Activated naive CD4-positive, alpha-beta T cell (primary cell): ENCODE measurements at regions not wholly inside any gene's neighbourhood (a gene's known extent, or its start where the extent isn't known, plus 50 kb on each side); places are given as distances from the start of the nearest gene placed in this dataset.

Experiments used
- DNase-seq, 4 experiments: peaks; one replicate each; lab custom pipeline; 2025; lab: John Stamatoyannopoulos, UW

DNA sequence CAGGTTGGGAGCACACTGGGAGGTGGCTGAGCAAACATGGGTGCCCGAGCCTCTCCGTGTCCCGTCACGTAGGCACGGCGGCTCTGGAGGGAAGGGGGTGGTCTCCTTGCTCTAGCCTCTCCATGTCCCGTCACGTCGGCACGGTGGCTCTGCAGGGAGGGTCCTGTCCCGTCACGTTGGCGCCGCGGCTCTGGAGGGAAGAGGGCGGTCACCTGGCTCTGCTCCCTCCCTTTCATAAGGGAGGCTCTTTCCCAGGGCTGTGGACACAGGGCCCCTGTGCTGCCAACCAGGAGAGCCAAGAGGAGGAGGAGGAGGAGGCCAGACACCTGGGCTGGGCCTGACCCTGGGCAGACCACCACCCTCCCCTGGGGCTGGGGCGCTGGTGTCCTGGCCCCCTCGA lies 1173.7 kb downstream of the BRD1 start:
- DNase-seq: no peak

DNA sequence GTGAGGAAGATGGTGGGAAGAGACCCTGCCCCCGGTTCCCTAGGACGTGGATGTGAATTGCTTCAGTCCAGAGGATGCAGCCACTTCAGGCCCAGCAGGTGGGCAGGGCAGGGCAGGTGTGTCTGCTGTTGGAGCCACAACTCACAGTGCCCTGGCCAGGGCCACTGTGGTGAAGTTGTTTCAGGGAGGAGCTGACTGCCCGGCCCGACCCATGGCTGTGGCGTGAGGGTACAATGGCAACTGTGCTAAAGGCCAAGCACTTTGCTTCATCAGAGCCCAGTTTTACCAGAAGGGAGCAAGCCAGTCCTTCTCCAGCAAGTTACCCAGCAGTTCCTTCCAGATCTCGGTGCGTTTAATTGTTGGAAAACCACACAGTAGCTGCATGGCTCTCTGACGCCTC lies 1174.4 kb downstream of the BRD1 start:
- no peak for DNase-seq

DNA sequence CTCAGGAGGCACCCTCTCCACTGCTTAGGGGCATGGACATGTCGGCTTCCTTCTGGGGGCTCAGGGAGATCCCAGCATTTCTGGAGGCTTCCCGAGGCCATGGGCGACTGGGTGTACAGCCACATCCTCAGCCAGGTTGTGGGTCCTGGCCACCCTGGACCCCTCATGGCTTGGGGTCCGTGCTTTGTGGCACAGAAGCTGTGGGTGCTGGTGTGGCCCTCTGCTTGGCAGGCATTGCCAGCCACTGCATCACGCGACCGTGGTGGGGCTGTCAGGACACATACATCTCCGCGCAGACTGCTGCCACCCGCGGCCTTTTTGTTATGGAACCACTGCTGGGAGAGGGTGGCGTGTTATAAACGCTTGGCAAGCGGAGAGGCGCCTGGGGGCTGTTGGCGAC lies 1174.9 kb downstream of the BRD1 start:
- no peak for DNase-seq

DNA sequence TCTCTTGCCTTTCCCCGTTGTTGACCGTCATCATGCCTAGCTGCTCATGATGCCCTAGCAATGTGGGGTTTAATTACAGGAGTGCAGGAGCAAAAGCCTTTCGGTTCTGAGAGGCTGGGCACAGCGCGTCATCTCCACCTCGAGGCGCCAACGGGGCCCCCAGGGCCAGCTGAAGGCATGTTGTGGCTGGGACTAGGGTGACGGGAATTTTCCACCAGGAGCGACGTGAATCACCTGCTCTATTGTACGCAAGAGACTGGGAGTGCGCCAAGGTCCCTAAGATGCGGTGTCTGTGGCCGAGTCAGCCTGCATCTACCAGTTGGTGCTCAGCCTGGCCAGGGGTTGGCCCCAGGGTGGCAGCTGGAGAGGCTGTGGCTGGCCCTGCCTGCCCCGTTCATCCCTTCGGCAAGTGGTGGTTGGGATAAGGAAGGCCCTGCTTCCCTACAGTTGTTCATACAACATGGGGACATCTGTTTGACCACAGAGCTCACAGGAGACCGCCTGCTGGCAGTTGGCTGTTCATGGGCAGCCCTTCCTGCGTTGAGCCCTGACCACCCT lies 1175.6 kb downstream of the BRD1 start:
- no peak for DNase-seq

DNA sequence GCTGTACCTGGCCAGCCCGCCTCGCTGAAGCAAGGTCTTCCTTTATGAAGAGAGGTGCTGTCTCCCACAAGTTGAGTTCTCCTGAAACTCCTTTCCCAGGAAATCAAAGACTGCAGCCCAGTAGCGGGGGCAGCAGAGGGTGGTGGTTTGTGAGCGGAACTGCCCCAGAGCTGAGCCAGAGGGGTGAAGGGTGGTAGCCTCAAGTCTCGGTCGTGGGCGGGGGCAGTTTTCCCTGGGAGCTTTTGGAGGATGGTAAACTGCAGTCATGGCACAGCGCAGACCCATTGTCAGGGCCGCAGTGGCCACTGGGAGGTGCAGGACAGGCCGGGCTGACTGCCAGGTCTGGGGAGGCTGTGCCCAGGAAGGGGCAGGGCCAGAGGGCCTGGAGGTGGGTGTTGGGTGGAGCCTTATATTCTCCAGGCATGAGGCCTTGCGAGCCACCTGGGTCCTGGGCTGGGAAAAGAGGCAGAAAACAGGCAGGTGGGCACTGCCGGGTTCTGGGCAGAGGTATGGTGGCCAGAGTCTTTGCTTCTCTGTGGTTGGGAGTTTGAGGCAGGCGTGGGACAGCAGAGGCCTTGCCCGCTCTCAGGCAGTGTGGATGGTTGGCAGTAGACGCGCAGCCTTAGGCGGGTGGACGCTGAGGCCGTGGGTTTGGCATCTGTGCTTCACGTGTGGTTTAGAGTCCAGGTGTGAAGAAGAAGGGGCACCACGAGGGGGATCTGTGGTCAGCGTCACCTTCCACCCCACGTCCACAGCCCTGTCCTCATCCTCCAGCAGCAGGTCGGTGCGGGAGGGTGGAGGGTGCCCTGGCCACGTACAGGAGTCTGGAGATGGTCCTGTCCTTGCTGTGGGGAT lies 1176.4 kb downstream of the BRD1 start:
- no peak for DNase-seq

DNA sequence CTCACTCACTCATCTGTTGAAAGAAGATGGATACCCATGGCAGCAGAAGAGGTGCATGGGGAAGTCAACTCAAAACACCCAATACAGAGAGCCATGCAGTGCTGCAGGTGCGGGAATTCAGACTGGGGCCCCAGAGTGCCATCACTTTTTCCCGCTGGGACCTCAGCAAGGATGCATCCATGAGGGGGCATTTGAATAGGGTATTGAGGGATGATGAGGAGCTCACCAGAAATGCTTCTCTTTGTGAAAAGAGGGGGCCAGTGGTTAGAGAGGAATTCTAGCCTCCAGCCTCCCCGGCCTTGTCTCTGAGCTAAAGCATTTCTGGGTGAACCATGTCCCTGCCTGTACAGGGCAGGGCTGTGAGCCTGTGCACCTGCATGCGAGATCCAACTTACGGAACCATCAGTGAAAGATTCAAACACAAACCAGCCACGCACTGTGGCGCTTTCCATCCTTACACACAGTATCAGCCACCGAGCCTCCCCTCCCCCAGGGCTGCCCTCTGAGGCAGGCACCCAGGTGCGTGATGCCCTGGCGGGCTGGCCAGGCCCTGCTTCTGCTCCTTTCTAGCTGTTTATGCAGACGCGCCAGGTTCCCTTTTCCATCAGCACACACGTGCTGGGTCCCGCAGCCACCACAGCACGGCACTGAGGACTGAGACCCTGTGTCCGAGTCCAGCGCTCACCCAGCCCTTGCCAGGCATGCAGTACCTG lies 1177.2 kb downstream of the BRD1 start:
- no peak for DNase-seq

DNA sequence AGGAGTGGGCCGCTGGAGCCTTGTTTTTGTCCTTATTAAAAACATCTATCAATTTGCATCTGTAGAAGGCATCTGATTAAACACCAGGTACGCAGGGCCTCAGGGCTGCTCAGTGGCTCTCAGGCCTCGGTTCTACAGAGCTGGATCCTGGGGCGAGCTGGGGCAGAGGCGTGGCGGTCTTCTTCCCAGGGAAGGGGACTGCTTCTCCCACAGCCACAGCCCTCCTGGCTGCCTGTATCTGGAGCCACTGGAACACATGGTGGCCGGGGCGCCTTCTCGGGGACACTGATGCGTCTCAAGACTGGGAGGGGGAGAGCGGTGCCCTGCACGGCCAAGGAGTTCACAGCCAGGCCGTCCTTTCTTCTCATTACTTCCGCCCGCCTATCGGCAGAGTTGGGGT lies 1178.2 kb downstream of the BRD1 start:
- DNase-seq: no peak

DNA sequence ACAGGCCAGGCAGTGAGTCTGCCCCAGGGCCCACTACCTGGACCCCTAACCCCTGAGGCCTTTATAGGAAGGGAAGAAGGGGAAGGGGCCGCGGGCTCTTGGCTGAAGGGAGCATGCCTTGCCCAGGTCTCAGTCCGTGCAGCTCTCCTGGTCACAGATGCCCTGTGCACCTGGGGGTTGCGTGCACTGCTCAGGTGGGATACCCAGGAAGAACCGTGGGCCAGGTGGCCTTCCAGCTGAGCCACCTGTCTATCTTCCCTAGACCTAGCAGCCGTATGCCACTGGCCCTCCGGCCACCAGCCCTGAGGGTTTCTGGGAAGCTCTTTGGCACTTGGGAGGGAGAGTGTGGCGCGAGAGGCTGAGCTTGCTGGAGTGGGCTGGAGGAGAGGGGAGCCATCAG lies 1178.6 kb downstream of the BRD1 start:
- DNase-seq: no peak

DNA sequence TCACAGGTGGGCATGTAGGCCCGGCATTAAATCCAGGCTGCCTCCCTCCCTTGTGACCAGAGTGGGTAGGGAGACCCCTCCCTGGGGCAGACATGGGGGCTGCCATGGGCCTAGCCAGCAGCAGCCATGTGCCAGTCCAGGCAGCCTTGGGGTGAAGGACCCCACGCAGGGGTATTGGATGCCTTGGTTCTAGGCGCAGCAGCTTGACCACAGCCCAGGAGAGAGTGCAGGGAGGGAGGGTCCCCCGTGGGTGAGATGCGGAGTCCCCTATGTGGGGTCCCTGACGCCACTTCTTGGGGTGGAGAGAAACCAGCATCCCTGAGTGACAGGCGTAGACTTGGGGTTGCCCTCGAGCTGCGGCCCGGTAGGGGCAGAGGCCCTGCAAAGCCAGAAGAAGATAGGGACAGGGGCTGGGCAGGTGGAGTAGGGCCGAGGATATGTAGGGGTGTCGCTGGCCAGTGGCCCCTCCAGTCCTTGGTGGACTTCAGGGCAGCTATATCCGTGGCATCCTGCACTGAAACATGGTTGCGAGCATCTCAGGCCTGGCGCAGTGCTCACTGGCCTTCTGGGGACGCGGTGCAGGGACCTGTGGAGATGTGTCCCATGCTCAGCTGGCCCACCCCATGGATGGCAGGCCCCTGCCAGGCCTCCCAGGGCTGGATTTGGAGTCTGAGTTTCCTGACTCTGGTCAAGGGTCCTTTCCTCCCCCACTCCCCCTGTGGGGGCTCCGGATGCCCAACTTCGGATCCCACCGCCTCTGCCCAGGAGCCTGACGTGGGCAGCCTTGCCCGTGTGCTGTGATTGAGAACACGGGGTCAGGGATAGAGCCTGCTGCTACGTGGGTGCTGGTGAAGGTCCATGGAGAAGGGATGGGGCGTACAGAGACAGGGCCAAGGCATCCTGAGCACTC lies 1179.8 kb downstream of the BRD1 start:
- DNase-seq: no peak

DNA sequence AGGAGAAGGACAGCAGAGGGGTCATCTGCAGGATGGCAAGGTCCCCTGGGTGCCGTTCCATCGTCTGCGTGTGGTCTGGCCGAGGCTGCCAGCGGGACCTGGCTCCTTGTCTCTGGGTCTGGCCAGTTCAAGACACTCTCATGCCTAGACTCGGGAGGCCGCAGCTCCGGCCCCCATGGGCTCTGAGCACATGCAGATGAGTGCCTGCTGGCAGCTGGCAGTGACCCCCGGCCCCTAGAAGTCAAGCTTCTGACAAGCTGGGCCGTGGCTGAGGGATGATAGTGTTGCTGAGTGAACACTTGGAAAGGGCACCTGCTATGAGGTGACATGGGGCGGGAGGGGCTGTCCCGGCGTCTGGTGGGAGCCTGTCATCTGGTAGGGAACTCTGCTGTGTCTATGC lies 1180.6 kb downstream of the BRD1 start:
- no peak for DNase-seq

DNA sequence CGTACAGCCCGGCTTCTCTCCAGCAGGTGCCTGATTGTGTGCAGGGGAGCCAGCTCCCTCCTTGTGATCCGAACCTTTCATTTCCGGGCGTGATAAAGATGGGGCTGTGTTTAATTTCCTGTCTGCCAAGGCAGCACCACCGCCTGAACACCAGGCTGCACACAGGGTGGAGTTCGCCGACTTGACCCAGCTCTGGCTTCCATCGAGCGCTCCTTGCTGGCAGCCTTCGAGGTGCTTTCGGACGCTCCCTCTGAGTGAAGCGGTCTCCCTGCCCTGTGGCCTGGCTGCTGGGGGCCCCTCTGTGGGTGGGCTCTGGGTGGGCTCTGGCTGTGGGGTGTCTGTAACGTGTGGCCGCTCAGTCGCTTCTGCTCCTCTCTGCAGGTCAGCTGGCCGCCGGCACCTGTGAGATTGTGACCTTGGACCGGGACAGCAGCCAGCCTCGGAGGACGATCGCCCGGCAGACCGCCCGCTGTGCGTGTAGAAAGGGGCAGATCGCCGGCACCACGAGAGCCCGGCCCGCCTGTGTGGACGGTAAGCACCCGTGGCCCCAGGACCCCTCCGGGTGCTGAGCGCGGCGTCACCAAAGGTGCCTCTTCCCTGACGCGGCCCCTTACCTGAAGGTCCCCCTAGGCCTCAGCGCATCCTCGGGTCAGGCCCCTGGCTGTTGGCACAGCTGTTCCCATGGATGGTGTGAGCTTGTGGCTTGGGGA lies 1181.3 kb downstream of the BRD1 start:
- no peak for DNase-seq

DNA sequence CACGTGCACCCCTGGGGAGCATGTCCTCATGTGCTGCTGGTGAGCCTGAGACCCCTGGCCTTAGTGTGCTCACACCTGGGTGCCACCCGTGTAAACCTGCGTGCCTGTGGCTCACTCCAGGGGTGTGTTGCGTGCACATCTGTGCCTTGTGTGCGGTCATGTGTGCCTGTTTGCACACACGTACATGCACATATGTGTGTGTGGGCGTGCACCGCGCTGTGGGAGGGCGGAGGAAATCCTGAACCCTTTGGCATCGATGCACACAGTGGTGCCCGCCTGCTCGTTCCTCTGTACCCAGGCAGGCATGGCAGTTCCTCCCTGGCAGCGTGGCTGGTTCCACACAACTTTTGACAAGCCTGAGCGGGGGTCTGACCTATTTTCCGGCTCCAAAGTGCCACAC lies 1181.9 kb downstream of the BRD1 start:
- no peak for DNase-seq

DNA sequence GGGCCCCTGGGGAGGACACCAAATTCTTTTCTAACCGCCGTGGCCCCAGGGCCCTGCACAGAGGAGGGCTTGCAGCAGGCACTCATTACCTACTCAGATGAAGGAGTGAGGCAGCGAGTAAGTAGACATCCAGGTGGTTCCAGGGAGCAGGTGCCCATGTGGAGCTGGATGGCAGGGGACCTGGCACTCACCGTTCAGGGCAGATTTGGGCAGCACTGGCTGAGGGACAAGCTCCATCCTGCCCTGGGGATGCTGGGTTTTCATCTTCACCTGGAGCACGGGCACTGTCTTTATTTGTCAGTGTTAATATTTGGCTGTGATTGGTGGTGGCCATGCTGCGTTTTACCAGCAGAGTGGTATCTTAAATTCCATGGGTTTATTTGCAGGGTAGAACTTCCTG lies 1182.7 kb downstream of the BRD1 start:
- no peak for DNase-seq

DNA sequence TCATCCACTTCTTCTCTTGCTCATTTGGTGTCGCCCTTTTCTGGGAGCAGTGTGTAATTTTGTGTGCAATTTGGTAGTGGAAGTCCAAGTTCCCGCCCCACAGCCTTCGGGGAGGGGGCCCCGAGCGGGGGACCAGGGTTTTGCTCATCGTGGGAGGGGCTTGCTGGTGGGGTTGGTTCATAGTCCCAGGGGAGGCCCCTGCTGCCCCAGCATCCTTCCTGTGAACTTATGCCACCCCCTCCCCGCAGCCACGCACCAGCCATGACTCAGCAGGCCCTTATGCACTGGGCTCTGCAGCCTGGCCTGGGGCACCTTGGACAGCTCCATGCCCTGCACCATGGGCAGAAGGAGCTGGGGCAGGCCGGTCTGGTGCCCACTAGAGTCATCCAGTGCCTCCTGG lies 1183.6 kb downstream of the BRD1 start:
- DNase-seq: no peak

DNA sequence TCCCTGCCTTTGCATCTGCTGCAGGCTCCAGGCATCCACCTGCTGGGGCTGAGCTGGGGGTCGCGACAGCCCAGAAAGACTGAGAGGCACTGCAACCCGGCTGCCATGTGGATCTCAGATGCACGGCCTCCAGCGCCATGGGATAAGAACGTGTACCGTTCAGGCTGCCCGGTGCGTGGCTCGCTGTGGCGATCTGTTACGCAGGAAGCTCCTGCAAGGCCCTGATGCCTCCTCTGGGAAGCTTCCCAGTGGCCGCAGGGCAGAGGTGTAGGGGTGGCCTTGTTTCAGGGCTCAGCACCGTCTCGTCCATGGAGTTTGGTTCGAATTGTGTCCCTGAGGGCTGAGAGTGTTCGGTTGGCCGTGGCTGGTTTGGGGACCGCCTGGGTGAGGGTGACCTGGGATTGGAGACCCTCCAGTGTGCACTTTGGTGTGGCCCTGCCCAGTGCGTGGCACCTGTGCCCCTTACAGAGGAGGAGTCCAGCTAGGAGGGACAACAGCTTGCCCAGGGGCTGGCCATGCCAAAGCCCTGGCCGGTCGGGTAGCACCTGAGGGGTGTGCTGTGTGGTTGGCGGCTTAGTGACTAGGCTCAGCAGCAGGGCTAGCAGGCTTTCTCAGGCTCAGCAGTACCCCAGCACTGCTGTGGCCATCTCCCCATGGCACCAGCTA lies 1184.5 kb downstream of the BRD1 start:
- no peak for DNase-seq

DNA sequence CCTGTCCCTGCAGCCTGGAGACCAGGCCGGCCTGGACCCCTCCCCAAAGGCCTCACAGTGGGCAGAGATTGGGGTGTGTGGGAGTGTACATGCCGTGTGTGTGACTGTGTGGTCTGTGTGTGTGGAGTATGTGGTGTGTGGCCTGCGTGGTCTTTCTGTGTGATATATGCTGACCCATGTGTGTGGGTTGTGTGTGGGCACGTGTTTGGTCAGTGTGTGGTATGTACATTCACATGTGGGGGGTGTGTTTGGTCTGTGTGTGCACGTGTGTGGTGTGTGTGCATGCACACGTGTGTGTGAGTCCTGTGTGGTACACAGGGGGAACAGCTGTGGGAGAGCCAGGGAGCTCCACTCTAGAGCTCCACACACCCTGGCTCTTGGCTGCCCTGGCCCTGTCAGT lies 1185.1 kb downstream of the BRD1 start:
- no peak for DNase-seq

DNA sequence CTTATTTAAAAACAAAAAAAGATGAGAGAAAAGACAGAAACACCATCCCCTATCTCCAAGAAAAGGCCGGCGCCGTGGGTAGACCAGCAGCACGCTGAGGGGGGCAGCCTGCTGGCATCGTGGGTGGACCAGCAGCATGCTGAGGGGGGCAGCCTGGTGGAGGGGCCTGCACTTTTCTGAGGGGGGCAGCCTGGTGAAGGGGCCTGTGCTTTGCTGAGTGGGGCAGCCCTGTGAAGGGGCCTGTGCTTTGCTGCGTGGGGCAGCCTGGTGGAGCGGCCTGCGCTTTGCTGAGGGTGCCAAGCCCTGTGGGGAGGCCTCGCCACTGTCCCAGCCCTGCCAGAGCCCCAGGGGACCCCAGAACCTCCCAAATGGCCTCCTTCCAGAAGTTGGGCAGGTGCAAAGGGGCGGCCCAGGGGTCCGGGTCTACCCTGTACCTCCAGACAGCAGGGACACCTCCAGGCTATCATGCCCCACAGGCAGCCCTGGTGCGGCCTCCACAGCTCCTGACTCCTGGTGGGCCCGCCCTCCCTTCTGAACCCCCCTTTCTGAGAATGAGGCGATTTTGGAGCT lies 1185.7 kb downstream of the BRD1 start:
- DNase-seq: no peak

DNA sequence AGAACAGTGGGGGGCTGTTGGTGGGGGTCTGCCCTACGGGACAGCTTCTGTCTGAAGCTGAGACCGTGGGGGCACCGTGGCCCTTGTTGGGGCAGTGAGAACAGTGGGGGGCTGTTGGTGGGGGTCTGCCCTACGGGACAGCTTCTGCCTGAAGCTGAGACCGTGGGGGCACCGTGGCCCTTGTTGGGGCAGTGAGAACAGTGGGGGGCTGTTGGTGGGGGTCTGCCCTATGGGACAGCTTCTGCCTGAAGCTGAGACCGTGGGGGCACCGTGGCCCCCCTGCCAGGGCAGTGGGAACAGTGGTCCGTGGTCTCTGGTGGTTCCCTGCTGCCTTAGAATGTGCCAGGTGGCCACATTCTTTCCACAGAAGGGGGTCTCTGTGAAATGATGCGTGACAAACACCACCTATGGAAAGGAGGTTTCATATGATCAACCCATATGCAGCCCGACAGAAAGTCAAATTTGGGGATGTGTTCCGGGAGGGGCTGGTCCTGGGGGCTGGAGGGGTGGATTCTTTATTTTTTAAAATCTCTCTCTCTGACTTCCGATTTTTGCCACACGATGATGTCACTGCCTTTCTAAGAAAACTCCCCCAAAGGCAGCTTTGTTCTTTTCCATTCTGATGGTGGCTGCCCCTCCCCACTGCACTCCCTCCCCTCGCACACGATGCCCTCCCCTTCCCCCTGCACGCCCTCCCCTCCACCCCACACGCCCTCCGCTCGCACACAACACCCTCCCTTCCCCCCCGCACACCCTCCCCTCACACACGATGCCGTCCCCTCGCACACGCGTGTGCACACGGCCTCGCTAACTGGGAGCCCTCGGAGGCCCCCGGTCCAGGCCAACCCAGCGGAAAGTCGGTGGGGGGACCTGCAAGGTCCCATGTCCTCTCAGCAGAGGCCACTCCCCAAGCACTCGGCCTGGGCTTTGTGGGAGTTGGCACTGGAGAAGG lies 1186.5 kb downstream of the BRD1 start:
- no peak for DNase-seq

DNA sequence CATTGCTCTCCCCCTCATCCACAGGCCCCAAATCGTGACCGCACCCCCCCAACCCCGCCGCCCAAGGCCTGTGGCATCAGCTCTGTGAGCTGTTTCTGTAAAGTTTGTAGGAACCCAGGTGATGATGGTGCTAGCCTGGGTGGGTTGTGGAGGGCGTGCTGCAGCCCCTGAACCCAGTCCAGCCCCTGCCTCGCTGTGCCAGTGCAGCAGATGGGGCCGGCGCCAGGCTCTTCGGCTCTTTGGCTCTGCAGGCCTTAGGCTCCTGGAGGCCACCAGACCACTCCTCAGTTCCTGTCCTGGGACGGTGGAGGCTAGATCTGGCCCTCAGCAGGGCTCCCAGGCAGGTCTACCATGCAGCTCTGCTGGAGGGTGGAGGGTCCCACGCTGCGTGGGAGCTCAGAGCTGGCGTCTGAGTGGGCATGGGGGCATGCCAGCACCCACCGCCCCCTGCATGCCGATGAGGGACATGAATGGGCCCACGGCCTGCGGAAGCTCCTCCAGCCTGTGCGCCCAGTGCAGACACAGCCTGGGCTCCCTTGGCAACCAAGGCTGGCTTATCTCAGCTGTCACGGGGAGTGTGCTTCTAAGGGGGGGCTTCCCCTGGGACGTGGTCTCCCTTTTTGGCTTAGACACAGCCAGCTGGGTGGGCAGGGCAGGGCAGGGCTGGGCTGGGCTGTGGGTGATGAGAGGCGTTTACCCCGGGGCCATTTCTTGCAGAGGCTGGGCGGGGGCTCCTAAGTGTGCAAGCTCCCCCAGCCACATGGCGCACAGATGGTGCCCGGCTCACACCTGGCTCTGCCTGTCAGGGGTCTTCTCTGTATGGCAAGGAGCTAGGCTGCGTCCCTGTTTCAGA lies 1187.6 kb downstream of the BRD1 start:
- DNase-seq: no peak
